Hematopoietic multipotent progenitor cell treated with erythropoietin and hydrocortisone succinate and interleukin-3 and kit ligand, for 17 days (in vitro differentiated cells): ENCODE measurements at regions not wholly inside any gene's neighbourhood (a gene's known extent, or its start where the extent isn't known, plus 50 kb on each side); places are given as distances from the start of the nearest gene placed in this dataset.

Experiments used
- DNase-seq: peaks from one replicate; pipeline ENCODE4 v3.0.0-alpha.2; 2015; ENCODE audit warnings: low spot score

GRCh38 chr9:20197976-20198685 lies 409.3 kb upstream of the SLC24A2 start:
- no peak for DNase-seq

GRCh38 chr9:20191228-20191840 lies 402.5 kb upstream of the SLC24A2 start:
- no peak for DNase-seq

GRCh38 chr9:20189871-20190270 lies 401.0 kb upstream of the SLC24A2 start:
- no peak for DNase-seq

GRCh38 chr9:20188616-20189369 lies 400.0 kb upstream of the SLC24A2 start:
- no peak for DNase-seq

DNA sequence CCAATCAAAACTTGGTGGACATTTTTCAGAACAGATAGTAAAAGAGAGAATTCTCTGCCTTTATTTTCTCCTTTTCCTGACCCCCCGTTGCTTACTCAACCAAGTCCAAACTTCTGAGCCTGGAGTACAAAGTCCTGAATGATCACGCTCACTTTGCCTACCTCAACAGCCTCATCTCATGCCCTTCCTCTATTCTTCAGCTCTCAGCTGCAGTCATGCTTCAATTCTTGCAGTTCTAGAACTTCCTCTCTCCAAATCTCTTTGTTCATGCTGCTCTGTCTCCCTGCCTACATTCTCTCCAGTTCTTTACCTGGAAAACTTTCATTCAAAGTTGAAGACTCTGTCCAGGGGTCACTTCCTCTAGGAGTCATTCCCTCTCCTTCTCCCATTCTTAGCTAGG lies 398.5 kb upstream of the SLC24A2 start:
- DNase-seq: no peak

GRCh38 chr9:20186823-20187222 lies 398.0 kb upstream of the SLC24A2 start:
- DNase-seq: no peak

DNA sequence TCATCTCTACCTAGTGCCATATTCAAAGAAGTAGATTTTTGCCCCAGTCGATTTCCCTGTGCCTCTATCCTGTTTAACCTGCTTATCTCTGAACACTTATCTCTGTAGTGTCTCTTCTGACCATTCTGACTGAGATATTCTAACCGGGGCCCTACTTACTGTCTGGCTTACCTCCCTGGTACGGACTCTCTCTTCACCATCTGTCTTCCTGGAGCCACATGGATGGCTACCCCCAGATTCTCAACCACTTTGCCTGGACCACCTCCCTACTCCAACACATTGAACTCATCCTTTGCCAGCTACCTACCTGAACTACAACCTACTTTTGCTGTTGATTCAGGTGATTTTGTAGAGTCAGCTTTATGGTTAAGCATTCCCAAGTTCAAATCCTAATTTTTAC lies 397.4 kb upstream of the SLC24A2 start:
- no peak for DNase-seq

DNA sequence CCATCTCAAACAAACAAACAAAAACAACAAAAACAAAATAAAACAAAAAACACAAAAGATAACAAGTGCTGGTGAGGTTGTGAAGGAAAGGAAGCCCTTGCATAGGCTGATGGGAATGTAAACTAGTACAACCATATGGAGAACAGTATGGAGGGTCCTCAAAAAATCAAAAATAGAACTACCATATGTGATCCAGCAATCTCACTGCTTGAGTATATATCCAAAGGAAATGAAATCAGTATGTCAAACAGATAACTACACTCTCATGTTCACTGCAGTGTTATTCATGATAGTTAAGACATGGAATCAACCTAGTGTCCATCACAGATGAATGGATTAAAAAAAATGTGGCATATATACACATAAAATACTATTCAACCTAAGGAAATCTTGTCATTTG lies 395.7 kb upstream of the SLC24A2 start:
- DNase-seq: no peak

DNA sequence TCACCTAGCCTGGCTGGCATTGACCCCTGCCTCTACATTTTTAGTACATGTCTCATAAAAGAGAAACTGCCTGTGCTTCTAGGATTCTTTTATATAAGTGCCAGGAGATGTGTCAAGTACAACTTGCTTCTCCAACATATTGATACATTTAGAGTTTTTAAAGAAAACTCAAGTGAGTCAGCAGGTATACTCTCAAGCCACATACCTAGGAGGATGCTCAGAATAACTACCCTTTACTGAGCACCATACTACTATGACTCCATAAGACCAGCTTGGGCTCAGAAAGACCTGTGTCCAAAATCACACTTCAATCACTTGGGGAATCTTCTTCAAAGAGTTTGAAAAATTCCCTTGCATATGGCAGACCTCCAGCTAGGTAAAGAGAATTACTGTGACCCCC lies 389.8 kb upstream of the SLC24A2 start:
- DNase-seq: no peak

DNA sequence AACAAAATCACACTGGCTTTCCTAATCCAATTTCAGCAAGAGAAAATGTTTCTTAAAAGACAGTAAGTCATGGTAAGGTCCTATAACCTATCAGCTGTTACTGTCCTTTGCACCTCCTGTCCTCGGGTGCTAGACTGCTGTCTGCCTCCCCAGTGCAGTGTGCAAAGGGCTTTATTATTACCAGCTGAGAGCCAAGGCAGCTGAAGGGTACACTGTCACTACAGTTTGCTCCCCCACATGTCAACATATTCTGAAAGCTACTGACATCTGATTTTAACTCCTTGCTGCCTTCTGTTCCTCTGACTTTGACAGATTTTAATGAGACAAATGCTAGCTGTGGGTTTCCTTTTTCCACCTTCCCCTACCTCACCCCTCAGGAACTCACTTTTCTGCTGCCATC lies 389.4 kb upstream of the SLC24A2 start:
- no peak for DNase-seq

DNA sequence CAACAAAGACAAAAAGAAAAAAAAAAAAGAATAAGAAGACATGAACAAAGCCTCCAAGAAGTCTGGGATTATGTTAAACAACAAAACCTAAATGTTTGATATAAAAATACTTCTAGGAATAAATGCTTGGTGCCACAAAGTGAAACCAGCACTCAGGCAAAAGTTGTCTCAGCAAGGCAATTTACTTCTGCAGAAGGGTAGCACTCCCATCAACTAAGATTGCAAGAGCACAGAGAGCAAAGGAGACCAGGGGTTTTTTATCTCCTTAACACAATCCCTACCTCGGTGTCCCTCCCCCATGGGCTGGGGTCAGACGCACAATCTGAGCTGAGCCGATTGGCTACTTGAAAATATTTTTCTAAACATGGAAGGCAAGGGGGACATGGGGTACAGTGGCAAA lies 381.3 kb upstream of the SLC24A2 start:
- DNase-seq: no peak

DNA sequence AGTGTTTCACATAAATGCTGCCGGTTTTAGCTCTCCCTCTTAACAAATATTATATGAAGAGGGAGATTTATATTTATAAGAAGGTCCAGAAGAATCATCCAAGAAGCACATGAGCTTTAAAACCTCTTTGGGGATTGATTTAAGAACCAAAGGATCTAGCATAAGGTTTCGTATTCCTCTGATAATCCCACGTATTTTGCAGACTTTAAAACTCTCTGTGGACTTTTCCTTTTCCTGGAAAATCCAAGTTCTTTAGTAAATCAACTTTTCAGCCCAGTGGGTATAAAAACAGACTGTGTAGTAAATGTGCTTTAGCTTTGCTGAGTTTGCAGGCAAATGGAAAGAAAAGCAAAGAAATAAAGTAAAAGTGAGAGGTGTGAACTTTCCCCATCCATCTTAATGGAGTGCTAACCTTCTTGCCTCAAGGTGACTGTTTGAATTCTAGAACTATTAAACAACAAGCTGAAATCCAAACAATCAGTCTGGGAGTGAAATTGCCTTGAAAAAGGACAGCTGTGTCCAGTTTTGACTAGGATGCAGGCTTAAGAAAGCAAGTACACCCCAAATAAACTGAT lies 363.4 kb upstream of the SLC24A2 start:
- no peak for DNase-seq

DNA sequence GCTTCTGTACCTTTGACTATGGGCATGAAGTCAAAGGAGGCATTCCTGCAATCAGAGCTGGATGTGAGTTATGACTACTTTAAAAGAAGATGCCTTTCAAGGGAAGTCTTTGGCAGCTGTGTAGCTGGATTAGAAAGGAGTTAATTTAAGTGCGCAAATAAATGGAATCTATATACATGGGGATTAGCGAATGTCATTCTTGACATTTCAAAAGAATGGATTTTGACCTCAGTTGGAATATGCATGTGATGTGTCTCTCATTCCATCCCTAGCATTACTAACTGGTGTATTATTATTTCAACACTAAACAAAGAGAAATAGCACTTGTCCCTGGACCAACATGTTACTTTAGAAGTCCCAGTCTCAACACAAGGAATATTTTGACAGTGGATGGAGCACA lies 359.6 kb upstream of the SLC24A2 start:
- no peak for DNase-seq

- DNase-seq: no peak
These were observed 355.4 kb upstream of the SLC24A2 start for GRCh38 chr9:20144197-20144596.

DNA sequence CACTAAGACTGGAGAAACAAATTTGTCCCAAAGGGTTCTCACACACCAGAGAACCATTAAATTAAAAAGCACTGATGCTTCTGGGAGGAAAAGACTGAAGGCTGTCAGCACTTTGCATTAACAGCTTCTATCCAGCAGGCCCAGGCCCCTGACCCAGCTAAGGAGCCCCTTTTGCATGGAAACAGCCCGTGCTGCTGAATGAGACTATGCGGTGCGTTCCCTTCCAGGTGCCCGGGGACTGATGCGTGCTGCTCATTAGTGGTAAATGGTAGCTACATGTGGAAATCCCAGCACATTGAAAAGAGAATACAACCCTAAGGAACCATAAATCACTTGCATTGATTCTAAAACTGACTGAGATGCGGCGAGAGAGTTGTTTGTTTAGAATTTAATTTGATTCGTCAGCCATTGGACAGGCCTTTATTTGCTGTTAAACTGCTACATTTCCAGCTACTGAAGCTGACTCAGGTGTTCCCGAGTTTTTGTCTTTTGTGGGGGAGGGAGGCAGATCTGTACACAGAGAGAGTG lies 351.0 kb upstream of the SLC24A2 start:
- no peak for DNase-seq

- no peak for DNase-seq
These were observed 350.0 kb upstream of the SLC24A2 start for GRCh38 chr9:20138841-20139240.

GRCh38 chr9:20138116-20138515 lies 349.3 kb upstream of the SLC24A2 start:
- DNase-seq: no peak

GRCh38 chr9:20137425-20137824 lies 348.6 kb upstream of the SLC24A2 start:
- DNase-seq: no peak

GRCh38 chr9:20135119-20135697 lies 346.4 kb upstream of the SLC24A2 start:
- no peak for DNase-seq

DNA sequence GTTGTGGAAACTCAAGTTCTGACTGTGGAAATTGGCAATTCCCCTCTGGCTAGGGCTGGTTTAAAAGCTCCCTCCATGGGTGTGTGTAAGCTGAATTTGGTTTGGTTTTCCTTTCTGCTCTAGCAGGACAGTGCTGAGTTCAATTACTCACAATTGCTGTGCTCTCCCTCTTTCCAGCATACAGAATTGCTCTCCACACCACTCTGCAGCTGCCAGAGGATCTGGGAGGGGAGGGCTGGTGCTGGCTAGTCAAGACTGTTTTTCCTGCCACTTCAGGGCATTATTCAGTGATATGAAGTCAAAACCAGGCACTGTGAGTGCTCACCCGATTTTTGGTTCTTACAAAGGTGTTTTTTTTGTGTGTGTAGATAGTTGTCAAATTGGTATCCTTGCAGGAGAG lies 336.9 kb upstream of the SLC24A2 start:
- DNase-seq: no peak

DNA sequence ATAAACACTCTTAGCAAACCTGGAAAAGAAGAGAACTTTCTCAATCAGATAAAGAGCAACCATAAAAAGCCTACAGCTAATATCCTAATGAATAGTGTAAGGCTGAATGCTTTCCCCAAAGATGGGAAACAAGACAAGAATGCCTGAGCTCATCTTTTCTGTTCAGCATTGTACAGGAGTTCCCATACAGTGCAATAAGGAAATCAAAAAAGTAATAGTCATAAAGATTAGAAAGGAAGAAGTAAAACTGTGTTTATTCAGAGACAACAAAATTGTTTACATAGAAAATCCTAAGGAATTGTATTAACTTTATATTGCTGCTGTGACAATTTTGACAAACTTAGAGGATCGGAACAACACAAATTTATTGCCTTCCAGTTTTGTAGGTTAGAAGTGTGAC lies 330.7 kb upstream of the SLC24A2 start:
- no peak for DNase-seq

- DNase-seq: no peak
These were observed 329.1 kb upstream of the SLC24A2 start for GRCh38 chr9:20117986-20118385.
